PC-9 (cell line): ENCODE measurements at regions not wholly inside any gene's neighbourhood (a gene's known extent, or its start where the extent isn't known, plus 50 kb on each side); places are given as distances from the start of the nearest gene placed in this dataset.

Source experiments
- BruUV-seq: library from RNA; stranded (reverse); fragments of 400-500 nt; replicated peaks from 2 replicates; lab custom pipeline; 2021; lab: Mats Ljungman, UMichigan
- CTCF ChIA-PET: fragments of 300-600 bp; sonication (Branson Sonifier 250); formaldehyde crosslinking; loops from one replicate; lab custom pipeline; 2022; ENCODE audit warnings: antibody characterized with exemption; lab: Charles Lee
- POLR2A ChIA-PET: fragments of 300-600 bp; sonication (Branson Sonifier 250); formaldehyde crosslinking; loops from one replicate; lab custom pipeline; 2022; ENCODE audit warnings: antibody characterized with exemption; ENCODE audit not compliant: unreplicated experiment; lab: Charles Lee
- DNase-seq, 2 experiments: peaks; one replicate each; pipeline versions ENCODE4 v3.0.0 to v3.0.0-alpha.2; 2015 to 2022; ENCODE audit warnings: mixed read lengths in 1 of 2
- H2AFZ ChIP-seq: fragments of 200-600 bp; sonication (generic); 2 replicates; pipeline ENCODE4 v1.8.1; 2017; ENCODE audit warnings: antibody characterized with exemption
- H3F3A ChIP-seq: fragments of 200-600 bp; sonication (generic); 2 replicates; pipeline ENCODE4 v1.8.1; 2017; ENCODE audit warnings: antibody characterized with exemption, mild to moderate bottlenecking, low read depth; ENCODE audit not compliant: insufficient read depth
- H3K27ac ChIP-seq: fragments of 200-600 bp; sonication (generic); 2 replicates; pipeline ENCODE4 v1.6.1; 2016; ENCODE audit warnings: mixed run types
- H3K27me3 ChIP-seq: fragments of 200-600 bp; sonication (generic); 2 replicates; pipeline ENCODE4 v1.6.1; 2016; ENCODE audit warnings: low read depth, mixed run types; ENCODE audit not compliant: insufficient read depth
- H3K36me3 ChIP-seq: fragments of 200-600 bp; sonication (generic); 2 replicates; pipeline ENCODE4 v1.6.1; 2016; ENCODE audit warnings: low read depth, mixed run types
- H3K4me1 ChIP-seq: fragments of 200-600 bp; sonication (generic); replicated peaks from 2 replicates; pipeline ENCODE4 v1.6.1; 2016; ENCODE audit warnings: mixed run types; ENCODE audit not compliant: insufficient read depth
- H3K4me2 ChIP-seq: fragments of 200-600 bp; sonication (generic); 2 replicates; pipeline ENCODE4 v1.6.1; 2017; ENCODE audit warnings: mixed run types
- H3K4me3 ChIP-seq: fragments of 200-600 bp; sonication (generic); 2 replicates; pipeline ENCODE4 v1.6.1; 2016; ENCODE audit warnings: mixed run types
- H3K79me2 ChIP-seq: fragments of 200-600 bp; sonication (generic); 2 replicates; pipeline ENCODE4 v1.6.1; 2017; ENCODE audit warnings: low read depth, mixed run types
- H3K9me2 ChIP-seq: fragments of 200-600 bp; sonication (generic); 2 replicates; pipeline ENCODE4 v1.8.1; 2017; ENCODE audit warnings: mild to moderate bottlenecking; ENCODE audit not compliant: insufficient read depth
- H3K9me3 ChIP-seq: fragments of 200-600 bp; sonication (generic); 2 replicates; pipeline ENCODE4 v1.8.1; 2016; ENCODE audit warnings: low read depth; ENCODE audit not compliant: insufficient read depth
- H4K20me1 ChIP-seq: fragments of 200-600 bp; sonication (generic); 2 replicates; pipeline ENCODE4 v1.8.1; 2017; ENCODE audit not compliant: insufficient read depth
- CTCF ChIP-seq: fragments of 200-600 bp; sonication (generic); conservative IDR thresholded peaks from 2 replicates; pipeline ENCODE4 v1.6.1; 2017; ENCODE audit warnings: mixed run types, antibody characterized with exemption, mild to moderate bottlenecking, moderate library complexity
- EZH2 ChIP-seq: fragments of 200-600 bp; sonication (generic); IDR thresholded peaks from 2 replicates; pipeline ENCODE4 v1.8.0; 2017; ENCODE audit warnings: antibody characterized with exemption, low read depth
- intact Hi-C: fragments of 100-400 bp; cut with micrococcal nuclease; formaldehyde crosslinking; loops from one replicate; pipeline ENCODE4 v1.10.0; 2022; ENCODE audit not compliant: unreplicated experiment

DNA sequence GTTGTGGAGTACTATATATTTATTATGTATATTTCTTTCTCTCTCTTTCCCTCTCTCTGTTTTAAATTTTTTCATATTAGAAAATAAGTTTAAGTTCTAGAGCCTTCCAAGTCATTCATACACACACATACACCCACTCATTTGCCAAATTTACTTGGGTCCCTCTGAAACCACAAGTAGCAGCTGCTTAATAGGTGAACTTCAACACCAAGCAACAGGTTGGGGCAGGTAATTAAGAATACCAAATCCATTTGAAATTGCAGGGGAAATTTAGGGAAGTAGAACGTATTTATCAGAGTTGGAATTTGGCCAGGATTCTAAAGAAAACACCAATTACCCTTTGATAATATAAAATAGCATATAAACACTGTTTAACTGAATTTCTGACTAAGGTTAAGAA, 75.0 kb upstream of the RBBP8 start:
- CTCF ChIA-PET, result no interaction called here
- H3K4me2 ChIP-seq, result no peak overlapping the region

DNA sequence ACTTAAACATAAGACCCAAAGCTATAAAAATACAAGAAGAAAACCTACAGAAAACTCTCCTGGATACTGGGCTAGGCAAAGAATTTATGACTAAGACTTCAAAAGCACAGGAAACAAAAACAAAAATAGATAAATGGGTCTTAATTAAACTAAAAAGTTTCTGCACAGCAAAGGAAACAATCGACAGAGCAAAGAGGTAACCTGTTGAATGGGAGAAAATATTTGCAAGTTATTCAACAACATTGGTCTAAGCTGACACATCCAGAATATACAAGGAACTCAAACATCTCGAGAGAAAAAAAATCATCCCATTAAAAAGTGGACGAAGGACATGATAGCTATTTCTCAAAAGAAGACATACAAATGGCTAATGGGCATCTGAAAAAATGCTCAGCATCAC, 72.3 kb upstream of the RBBP8 start:
- Histone ChIP-seq H3K27ac (no peak overlapping the region), H3K4me2 (no peak overlapping the region), H3F3A (no peaks in the 10 kb centered on the region), H3K79me2 (no peaks in the 10 kb centered on the region), H3K4me1 (no peaks in the 10 kb centered on the region), H4K20me1 (no peaks in the 10 kb centered on the region), H3K9me2 (no peaks in the 10 kb centered on the region), H3K36me3 (no peaks in the 10 kb centered on the region), H3K27me3 (no peaks in the 10 kb centered on the region), H2AFZ (no peak overlapping the region; the same call in 1 of the 2 replicates), H3K9me3 (no peaks in the 10 kb centered on the region), H3K4me3 (no peak overlapping the region)
- intact Hi-C loops, result no loop called here
- no peak for DNase-seq
- BruUV-seq, result no TSS peak
- TF ChIP-seq CTCF (no peak), EZH2 (no peak)
- CTCF ChIA-PET, result no interaction called here
- POLR2A ChIA-PET, result no interaction called here

More for the DNA sequence above, 75.0 kb upstream of the RBBP8 start:
- no peaks in the 10 kb centered on the region for H3K9me3 ChIP-seq
- no TSS peak for BruUV-seq
- no peaks in the 10 kb centered on the region for H3K9me2 ChIP-seq
- no peaks in the 10 kb centered on the region for H3K27me3 ChIP-seq
- DNase-seq, result no peak
- H4K20me1 ChIP-seq, result no peaks in the 10 kb centered on the region
- TF ChIP-seq CTCF (no peak), EZH2 (no peak)
- H3K36me3 ChIP-seq, result no peaks in the 10 kb centered on the region
- intact Hi-C loops, result no loop called here
- no peak overlapping the region for H2AFZ ChIP-seq
- POLR2A ChIA-PET, result no interaction called here
- no peak overlapping the region for H3K27ac ChIP-seq
- H3K79me2 ChIP-seq, result no peaks in the 10 kb centered on the region
- H3K4me1 ChIP-seq, result no peaks in the 10 kb centered on the region
- H3K4me3 ChIP-seq, result no peak overlapping the region
- H3F3A ChIP-seq, result no peaks in the 10 kb centered on the region

GRCh38 chr18:22865354-22866116, 67.6 kb upstream of the RBBP8 start:
- intact Hi-C loops, result no loop called here
- no peaks in the 10 kb centered on the region for H3K4me1 ChIP-seq
- peak in 1 of 2 experiments; percentile 39 for DNase-seq
- POLR2A ChIA-PET, result no interaction called here
- H3K9me2 ChIP-seq, result no peaks in the 10 kb centered on the region
- CTCF ChIA-PET, result no interaction called here
- no TSS peak for BruUV-seq
- H3K79me2 ChIP-seq, result no peaks in the 10 kb centered on the region
- H4K20me1 ChIP-seq, result no peaks in the 10 kb centered on the region
- no peaks in the 10 kb centered on the region for H3K36me3 ChIP-seq
- H3K27me3 ChIP-seq, result no peaks in the 10 kb centered on the region
- H3K9me3 ChIP-seq, result no peaks in the 10 kb centered on the region
- peak overlapping the region; percentile 19 for H3K4me2 ChIP-seq
- no peak for TF ChIP-seq CTCF
- no peak overlapping the region for H3K27ac ChIP-seq
- no peaks in the 10 kb centered on the region for H3F3A ChIP-seq
- no peak overlapping the region for H3K4me3 ChIP-seq
- H2AFZ ChIP-seq, result no peak overlapping the region
